ENCODE measurements at regions not wholly inside any gene's neighbourhood (a gene's known extent, or its start where the extent isn't known, plus 50 kb on each side); places are given as distances from the start of the nearest gene placed in this dataset.

DNA sequence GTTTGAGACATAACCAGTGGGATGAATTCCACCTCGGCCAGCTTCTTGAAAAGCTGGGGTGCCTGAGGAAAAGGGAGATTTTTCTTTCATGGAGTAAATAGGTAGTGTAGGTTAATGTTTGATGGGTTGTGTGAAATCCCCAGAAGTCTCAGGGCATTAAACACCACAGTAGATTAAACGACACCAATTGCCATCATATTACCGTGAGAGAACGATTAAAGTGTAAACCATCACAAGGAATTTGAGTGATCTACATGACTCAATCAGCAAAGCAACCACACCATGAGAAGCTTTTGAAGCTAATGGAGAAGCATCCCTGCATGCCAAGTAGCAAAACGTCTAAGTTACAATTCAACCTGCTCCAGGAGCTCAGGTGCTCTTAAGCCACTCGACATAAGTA is 322.5 kb upstream of the GATB start:
- Histone ChIP-seq H3K4me3 (ENCODE audit: low read depth, low read length) (no peak overlapping the region), H3K36me3 (ENCODE audit: control insufficient read depth, insufficient read depth, low read length) (no peaks in the 10 kb centered on the region), H3K27me3 (ENCODE audit: control insufficient read depth, insufficient read depth, low read length) (no peaks in the 10 kb centered on the region)
- peak; percentile 81 for DNase-seq (ENCODE audit: low read depth)
- TF ChIP-seq, protein P1, sequence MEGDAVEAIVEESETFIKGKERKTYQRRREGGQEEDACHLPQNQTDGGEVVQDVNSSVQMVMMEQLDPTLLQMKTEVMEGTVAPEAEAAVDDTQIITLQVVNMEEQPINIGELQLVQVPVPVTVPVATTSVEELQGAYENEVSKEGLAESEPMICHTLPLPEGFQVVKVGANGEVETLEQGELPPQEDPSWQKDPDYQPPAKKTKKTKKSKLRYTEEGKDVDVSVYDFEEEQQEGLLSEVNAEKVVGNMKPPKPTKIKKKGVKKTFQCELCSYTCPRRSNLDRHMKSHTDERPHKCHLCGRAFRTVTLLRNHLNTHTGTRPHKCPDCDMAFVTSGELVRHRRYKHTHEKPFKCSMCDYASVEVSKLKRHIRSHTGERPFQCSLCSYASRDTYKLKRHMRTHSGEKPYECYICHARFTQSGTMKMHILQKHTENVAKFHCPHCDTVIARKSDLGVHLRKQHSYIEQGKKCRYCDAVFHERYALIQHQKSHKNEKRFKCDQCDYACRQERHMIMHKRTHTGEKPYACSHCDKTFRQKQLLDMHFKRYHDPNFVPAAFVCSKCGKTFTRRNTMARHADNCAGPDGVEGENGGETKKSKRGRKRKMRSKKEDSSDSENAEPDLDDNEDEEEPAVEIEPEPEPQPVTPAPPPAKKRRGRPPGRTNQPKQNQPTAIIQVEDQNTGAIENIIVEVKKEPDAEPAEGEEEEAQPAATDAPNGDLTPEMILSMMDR (IDR thresholded peaks at IDR 0.05; ENCODE audit: insufficient read depth, low read length, poor library complexity, severe bottlenecking) = no peak

DNA sequence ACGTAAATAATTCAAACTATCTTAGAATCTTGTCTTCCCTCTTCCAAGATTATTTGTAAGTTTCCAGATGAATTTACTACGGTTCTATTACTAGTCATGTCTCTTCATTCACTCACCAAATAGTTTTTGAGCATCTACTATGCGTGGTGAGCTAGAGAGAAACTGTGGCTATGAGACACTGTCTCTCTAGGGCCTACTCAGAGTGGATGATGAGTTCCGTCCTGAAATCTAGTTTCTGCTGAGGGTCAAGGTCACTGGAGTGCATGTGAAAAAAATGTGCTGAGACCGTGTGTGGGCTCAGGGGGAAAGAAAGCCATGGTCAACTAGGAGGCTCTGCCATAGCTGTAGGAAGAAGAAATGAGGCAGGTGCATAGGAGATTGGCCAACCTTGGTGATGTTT is 320.2 kb upstream of the GATB start:
- Histone ChIP-seq H3K36me3 (ENCODE audit: control insufficient read depth, insufficient read depth, low read length) (no peaks in the 10 kb centered on the region), H3K27me3 (ENCODE audit: control insufficient read depth, insufficient read depth, low read length) (peaks cover 3% of the 10 kb centered on the region), H3K4me3 (ENCODE audit: low read depth, low read length) (no peak overlapping the region)
- TF ChIP-seq, protein P1 (IDR thresholded peaks at IDR 0.05; ENCODE audit: insufficient read depth, low read length, poor library complexity, severe bottlenecking) = no peak
- DNase-seq (ENCODE audit: low read depth) = no peak

DNA sequence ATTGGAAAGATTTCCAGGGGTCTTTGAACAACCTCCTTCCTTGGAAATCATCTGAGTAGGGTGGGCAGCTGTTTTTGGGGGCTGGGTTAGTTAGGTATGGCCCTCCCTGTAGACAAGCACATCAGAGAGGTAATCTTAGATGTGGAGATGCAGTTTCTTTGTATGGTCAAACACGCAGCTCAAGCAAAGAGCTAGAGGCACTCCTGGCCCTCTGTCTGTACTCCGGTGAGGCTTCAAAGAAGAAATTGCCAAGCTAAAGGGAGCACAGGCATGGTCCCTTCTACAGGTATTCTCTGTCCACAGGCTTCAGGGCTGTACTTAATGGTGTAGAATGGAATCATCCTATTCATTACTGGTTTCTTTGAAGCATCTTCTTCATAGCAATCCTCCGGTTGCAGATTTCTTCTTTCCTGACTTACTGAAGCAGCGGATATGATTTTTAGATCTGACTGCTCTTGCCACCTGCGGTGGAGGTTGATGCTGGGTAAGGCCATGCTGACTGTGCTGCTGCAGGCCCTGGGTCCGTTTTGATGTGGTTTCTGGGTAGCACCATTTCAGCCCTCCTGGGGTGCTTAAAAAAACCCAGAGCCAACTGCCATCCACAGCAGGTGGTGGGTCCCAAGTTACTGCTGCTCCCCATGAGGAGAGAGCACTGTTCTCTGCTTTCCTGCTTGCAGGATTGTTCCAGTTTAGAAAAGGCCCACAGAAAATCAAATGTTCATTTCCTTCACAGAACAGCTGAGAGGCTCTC is 318.9 kb upstream of the GATB start:
- TF ChIP-seq, protein P1 (IDR thresholded peaks at IDR 0.05; ENCODE audit: insufficient read depth, low read length, poor library complexity, severe bottlenecking) = no peak
- H3K27me3 ChIP-seq (ENCODE audit: control insufficient read depth, insufficient read depth, low read length) = peaks cover 4% of the 10 kb centered on the region
- no peaks in the 10 kb centered on the region for H3K36me3 ChIP-seq (ENCODE audit: control insufficient read depth, insufficient read depth, low read length)
- DNase-seq (ENCODE audit: low read depth) = no peak
- H3K4me3 ChIP-seq (ENCODE audit: low read depth, low read length) = no peak overlapping the region

DNA sequence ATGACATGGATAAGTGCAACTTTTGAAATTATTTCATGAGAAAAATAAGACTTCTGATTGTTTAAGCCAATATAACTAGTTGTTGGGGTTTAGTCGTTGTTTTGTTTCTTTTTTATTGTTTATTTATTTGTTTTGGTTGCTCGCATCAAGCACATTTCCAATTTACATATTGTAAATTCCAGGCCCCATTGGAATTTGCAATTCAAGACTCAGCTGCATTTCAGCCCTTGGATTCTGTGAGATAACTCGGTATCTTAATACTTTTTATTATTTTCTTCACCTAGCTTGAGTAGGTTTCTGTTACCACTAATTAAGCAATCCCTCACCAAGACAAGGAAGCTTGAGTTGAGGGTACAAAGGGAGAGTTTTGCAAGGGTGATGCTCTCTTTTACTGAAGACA is 318.3 kb upstream of the GATB start:
- TF ChIP-seq, protein P1 (IDR thresholded peaks at IDR 0.05; ENCODE audit: insufficient read depth, low read length, poor library complexity, severe bottlenecking) = no peak
- no peaks in the 10 kb centered on the region for H3K36me3 ChIP-seq (ENCODE audit: control insufficient read depth, insufficient read depth, low read length)
- H3K4me3 ChIP-seq (ENCODE audit: low read depth, low read length) = no peak overlapping the region

DNA sequence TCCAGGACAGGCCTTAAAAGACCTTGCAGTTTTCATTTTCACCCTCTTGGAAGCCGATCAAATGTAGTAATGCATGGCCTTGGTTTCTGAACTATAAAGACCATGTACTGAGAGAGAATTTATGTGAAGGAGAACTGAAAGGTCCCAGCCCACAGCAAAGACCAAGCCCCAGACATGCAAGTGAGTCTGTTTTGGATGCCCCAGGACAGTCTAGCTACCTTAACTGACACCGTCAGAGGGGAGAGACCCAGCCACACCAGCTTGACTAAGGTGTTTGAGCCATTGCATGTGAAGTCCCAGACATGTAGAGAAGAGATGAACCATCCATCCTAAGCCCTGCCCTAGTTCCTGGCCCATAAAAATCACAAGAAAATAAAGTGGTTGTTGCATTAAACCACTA is 316.8 kb upstream of the GATB start:
- H3K27me3 ChIP-seq (ENCODE audit: control insufficient read depth, insufficient read depth, low read length) = peaks cover 4% of the 10 kb centered on the region
- no peak overlapping the region for H3K4me3 ChIP-seq (ENCODE audit: low read depth, low read length)
- no peak for DNase-seq (ENCODE audit: low read depth)
- H3K36me3 ChIP-seq (ENCODE audit: control insufficient read depth, insufficient read depth, low read length) = no peaks in the 10 kb centered on the region
- TF ChIP-seq, protein P1 (IDR thresholded peaks at IDR 0.05; ENCODE audit: insufficient read depth, low read length, poor library complexity, severe bottlenecking) = no peak

More for the DNA sequence above, 318.3 kb upstream of the GATB start:
- peaks cover 4% of the 10 kb centered on the region for H3K27me3 ChIP-seq (ENCODE audit: control insufficient read depth, insufficient read depth, low read length)
- no peak for DNase-seq (ENCODE audit: low read depth)
